NB4 (cell line): ENCODE measurements at regions not wholly inside any gene's neighbourhood (a gene's known extent, or its start where the extent isn't known, plus 50 kb on each side); places are given as distances from the start of the nearest gene placed in this dataset.

Source experiments
- MYC ChIP-seq: IDR thresholded peaks from 2 replicates; pipeline ENCODE4 v1.6.1; 2011; ENCODE audit warnings: low read depth, low read length
- POLR2A ChIP-seq: IDR thresholded peaks from 2 replicates; pipeline ENCODE4 v1.6.1; 2011; ENCODE audit warnings: mild to moderate bottlenecking; ENCODE audit not compliant: insufficient read length; ENCODE audit errors: extremely low read depth
- TF ChIP-seq, protein P1 (sequence below): IDR thresholded peaks from one replicate; pipeline ENCODE4 v1.5.1; 2012; ENCODE audit warnings: low read depth, low read length

DNA sequence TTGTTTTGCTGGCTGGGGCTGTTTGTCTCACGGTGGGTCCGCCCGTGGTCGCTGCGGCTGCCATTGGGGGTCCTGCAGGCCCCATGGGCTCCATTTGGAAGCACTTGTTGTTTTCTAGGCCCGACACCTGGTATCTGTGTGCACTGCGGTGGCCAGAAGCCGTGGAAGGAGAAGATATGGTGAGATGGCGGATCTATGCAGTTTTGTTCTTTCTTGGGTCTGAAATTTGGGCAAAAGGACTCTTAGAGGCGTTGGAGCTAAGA lies 109.5 kb upstream of the SHH start:
- TF ChIP-seq POLR2A: no peak
- TF ChIP-seq, protein P1, sequence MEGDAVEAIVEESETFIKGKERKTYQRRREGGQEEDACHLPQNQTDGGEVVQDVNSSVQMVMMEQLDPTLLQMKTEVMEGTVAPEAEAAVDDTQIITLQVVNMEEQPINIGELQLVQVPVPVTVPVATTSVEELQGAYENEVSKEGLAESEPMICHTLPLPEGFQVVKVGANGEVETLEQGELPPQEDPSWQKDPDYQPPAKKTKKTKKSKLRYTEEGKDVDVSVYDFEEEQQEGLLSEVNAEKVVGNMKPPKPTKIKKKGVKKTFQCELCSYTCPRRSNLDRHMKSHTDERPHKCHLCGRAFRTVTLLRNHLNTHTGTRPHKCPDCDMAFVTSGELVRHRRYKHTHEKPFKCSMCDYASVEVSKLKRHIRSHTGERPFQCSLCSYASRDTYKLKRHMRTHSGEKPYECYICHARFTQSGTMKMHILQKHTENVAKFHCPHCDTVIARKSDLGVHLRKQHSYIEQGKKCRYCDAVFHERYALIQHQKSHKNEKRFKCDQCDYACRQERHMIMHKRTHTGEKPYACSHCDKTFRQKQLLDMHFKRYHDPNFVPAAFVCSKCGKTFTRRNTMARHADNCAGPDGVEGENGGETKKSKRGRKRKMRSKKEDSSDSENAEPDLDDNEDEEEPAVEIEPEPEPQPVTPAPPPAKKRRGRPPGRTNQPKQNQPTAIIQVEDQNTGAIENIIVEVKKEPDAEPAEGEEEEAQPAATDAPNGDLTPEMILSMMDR: no peak
- no peak for TF ChIP-seq MYC
